ENCODE measurements at regions not wholly inside any gene's neighbourhood (a gene's known extent, or its start where the extent isn't known, plus 50 kb on each side); places are given as distances from the start of the nearest gene placed in this dataset.

- no peak overlapping the region for H3K27ac ChIP-seq
- ATAC-seq (no peak), DNase-seq (no peak)
- H3K4me1 ChIP-seq: no peaks in the 10 kb centered on the region
- no peak for TF ChIP-seq POLR2A (IDR thresholded peaks at IDR 0.05)
- no peak for TF ChIP-seq CTCF (IDR thresholded peaks at IDR 0.05)
- H3K27me3 ChIP-seq: no peaks in the 10 kb centered on the region
- WGBS, 2 donors: 53 to 65% methylated on average over 1 of the region's 1 CpG
- H3K36me3 ChIP-seq (replicated peaks in 1 of 2; ENCODE audit: insufficient read depth in 1 of 2, low read depth in 2 of 2): no peaks in the 10 kb centered on the region
- no peak overlapping the region for H3K4me3 ChIP-seq
- no peaks in the 10 kb centered on the region for H3K9me3 ChIP-seq
- intact Hi-C loops (cut with DNase I): no loop called here
These were observed 207.5 kb downstream of the TINAG start for GRCh38 chr6:54515713-54516112.

- Histone ChIP-seq H3K36me3 (replicated peaks in 1 of 2; ENCODE audit: insufficient read depth in 1 of 2, low read depth in 2 of 2) (no peaks in the 10 kb centered on the region), H3K4me3 (no peak overlapping the region), H3K27ac (no peak overlapping the region), H3K9me3 (no peaks in the 10 kb centered on the region), H3K27me3 (no peaks in the 10 kb centered on the region), H3K4me1 (no peaks in the 10 kb centered on the region)
- DNase-seq: no peak
- ATAC-seq: no peak
- TF ChIP-seq POLR2A (IDR thresholded peaks at IDR 0.05): no peak
- no peak for TF ChIP-seq CTCF (IDR thresholded peaks at IDR 0.05)
- WGBS, 2 donors: 40 to 43% methylated on average over 1 of the region's 1 CpG
- intact Hi-C loops (cut with DNase I): no loop called here
These were observed 208.1 kb downstream of the TINAG start for GRCh38 chr6:54516321-54516720.

GRCh38 chr6:54519161-54519560 is 210.9 kb downstream of the TINAG start:
- intact Hi-C loops (cut with DNase I): no loop called here
- 83% methylated on average over 3 of the region's 3 CpGs for WGBS, 2 donors

GRCh38 chr6:54525731-54526130 is 217.5 kb downstream of the TINAG start:
- H3K4me1 ChIP-seq: no peaks in the 10 kb centered on the region
- no peak overlapping the region for H3K27ac ChIP-seq
- intact Hi-C loops (cut with DNase I): no loop called here
- TF ChIP-seq POLR2A (IDR thresholded peaks at IDR 0.05): no peak
- TF ChIP-seq CTCF (IDR thresholded peaks at IDR 0.05): no peak
- H3K9me3 ChIP-seq: peaks cover 0 to 9% (median 0%) of the 10 kb centered on the region in 3 donors
- H3K4me3 ChIP-seq: no peak overlapping the region
- no peaks in the 10 kb centered on the region for H3K36me3 ChIP-seq (replicated peaks in 1 of 2; ENCODE audit: insufficient read depth in 1 of 2, low read depth in 2 of 2)
- DNase-seq (no peak), ATAC-seq (no peak)
- WGBS, 2 donors: 63 to 75% methylated on average over 2 of the region's 2 CpGs
- no peaks in the 10 kb centered on the region for H3K27me3 ChIP-seq

More at GRCh38 chr6:54519161-54519560, 210.9 kb downstream of the TINAG start:
- DNase-seq (no peak), ATAC-seq (no peak)
- H3K27ac ChIP-seq: no peak overlapping the region
- H3K4me1 ChIP-seq: no peaks in the 10 kb centered on the region
- no peaks in the 10 kb centered on the region for H3K36me3 ChIP-seq (replicated peaks in 1 of 2; ENCODE audit: insufficient read depth in 1 of 2, low read depth in 2 of 2)
- H3K4me3 ChIP-seq: no peak overlapping the region
- no peaks in the 10 kb centered on the region for H3K9me3 ChIP-seq
- no peak for TF ChIP-seq CTCF (IDR thresholded peaks at IDR 0.05)
- TF ChIP-seq POLR2A (IDR thresholded peaks at IDR 0.05): no peak
- no peaks in the 10 kb centered on the region for H3K27me3 ChIP-seq

- intact Hi-C loops (cut with DNase I): no loop called here
- ATAC-seq (no peak), DNase-seq (no peak)
- Histone ChIP-seq H3K36me3 (replicated peaks in 1 of 2; ENCODE audit: insufficient read depth in 1 of 2, low read depth in 2 of 2) (no peaks in the 10 kb centered on the region), H3K27me3 (no peaks in the 10 kb centered on the region), H3K4me3 (no peak overlapping the region), H3K9me3 (peaks cover 0 to 1% (median 0%) of the 10 kb centered on the region in 3 donors), H3K4me1 (no peaks in the 10 kb centered on the region), H3K27ac (no peak overlapping the region)
- 37 to 43% methylated on average over 2 of the region's 2 CpGs for WGBS, 2 donors
- no peak for TF ChIP-seq POLR2A (IDR thresholded peaks at IDR 0.05)
- TF ChIP-seq CTCF (IDR thresholded peaks at IDR 0.05): no peak
These were observed 225.3 kb downstream of the TINAG start for GRCh38 chr6:54533567-54533966.

All from body of pancreas (tissue), 4 donors.